ENCODE measurements at regions not wholly inside any gene's neighbourhood (a gene's known extent, or its start where the extent isn't known, plus 50 kb on each side); places are given as distances from the start of the nearest gene placed in this dataset.

DNA sequence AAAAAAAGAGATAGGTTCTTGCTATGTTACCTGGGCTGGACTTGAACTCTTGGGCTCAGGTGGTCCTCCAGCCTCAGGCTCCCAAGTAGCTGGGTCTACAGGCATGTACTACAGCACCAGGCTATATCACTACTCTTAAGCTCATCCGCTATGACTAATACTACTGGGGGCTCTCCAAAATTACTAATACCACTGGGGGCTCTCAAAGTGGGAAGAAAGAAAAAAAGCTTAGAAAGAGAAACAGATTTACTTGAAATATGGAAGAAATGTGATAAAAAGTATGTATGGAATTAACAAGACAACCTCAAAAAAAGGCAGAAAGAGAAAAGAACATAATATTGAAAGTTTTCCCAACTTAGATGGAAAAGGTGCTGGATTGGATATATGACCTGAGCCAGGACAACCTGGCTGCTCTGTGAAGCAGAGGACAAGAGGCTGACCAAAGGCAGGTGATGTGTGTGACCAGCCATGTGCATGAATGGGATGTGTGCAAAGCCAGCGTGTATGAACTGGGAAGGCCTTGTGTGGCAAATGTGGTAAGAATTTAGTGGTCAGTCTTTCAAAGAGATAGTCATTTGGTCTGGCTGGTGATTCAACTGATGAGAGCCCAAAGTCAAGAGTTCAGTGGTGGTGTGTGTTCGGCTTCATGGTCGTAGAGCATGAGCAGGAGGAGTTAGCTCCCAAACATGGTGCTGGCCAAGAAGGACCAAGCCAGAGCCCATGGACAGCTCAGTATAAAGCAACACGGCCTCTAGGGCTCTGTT lies 232.4 kb upstream of the KLF14 start:
- no peak for DNase-seq (ENCODE audit: low spot score)

DNA sequence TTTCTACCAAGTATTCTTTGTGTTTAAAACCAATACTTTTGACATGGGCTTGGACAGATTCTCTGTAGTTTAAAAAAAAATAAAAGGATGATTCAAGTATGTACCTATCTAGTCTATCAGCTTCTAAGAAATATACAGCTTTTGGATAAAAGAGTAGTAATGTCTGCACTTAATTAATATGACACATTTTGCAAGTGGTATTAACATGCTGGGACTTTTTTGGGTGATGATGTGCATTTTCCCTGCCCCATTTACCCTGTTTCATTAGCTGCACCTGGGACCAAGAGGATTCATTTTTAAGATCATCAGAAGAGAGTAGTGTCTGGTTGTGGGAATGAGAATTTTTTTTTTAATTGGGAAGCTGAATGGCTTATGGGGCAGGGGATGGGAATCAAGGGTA lies 236.2 kb upstream of the KLF14 start:
- no peak for DNase-seq (ENCODE audit: low spot score)

DNA sequence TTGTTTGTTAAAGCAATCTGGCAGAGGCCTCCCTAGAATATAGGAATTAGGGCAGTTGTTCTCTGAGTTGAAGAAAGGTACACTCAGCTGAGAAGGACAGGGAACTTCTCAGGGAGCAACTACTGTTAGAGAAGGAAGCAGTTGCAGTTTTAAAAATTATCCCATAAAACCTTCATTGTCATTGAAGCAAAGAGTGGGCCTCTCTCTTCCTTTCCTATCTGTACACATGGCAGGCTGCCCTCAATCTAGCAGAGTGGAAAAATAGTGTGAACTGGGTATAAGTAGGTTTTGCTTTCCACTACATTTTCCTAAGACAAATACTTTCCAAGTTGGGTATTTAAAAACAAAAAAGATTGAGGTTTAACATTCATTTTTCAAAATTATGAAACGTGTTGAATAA lies 236.7 kb upstream of the KLF14 start:
- no peak for DNase-seq (ENCODE audit: low spot score)

DNA sequence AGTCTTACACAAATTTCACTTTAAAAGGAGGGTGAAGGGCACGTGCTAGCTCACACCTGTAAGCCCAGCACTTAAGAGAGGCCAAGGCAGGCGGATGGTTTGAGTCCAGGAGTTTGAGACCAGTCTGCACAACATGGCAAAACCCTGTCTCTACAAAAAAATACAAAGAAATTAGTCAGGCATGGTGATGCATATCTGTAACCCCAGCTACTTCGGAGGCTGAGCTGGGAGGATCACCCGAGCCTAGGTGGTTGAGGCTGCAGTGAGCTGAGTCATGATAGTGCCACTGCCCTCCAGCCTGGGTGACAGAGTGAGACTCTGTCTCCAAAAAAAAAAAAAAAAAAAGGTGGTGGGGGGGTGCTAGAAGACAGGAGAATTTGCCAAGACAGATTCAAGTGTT lies 237.3 kb upstream of the KLF14 start:
- no peak for DNase-seq (ENCODE audit: low spot score)

DNA sequence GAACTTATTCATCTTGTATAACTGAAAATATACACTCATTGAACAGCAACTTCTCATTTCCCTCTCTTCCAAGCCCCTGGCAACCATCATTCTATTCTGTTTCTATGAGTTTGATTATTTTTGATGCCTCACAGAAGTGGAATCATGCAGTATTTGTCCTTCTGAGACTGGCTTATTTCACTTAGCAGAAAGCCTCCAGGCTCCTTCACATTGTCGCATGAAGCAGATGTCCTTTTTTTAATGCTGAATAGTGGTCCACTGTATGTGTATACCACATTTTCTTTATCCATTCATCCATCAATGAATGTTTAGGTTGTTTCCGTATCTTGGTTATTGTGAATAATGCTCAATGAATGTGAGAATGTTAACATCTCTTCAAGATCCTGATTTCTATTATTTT lies 238.2 kb upstream of the KLF14 start:
- DNase-seq (ENCODE audit: low spot score): no peak

DNA sequence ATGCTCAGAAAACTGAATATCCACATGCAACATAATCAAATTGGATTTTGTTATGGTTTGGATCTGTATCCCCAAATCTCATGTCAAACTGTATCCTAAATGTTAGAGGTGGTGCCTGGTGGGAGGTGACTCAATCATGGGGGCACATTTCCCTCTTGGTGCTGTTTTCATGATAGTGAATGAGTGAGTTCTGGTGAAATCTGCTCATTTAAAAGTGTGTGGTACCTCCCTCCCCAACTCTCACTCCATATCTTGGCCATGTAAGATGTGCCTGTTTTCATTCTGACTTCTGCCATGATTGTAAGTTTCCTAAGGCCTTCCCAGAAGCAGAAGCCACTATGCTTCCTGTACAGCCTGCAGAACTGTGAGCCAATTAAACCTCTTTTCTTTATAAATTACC lies 239.6 kb upstream of the KLF14 start:
- no peak for DNase-seq (ENCODE audit: low spot score)

DNA sequence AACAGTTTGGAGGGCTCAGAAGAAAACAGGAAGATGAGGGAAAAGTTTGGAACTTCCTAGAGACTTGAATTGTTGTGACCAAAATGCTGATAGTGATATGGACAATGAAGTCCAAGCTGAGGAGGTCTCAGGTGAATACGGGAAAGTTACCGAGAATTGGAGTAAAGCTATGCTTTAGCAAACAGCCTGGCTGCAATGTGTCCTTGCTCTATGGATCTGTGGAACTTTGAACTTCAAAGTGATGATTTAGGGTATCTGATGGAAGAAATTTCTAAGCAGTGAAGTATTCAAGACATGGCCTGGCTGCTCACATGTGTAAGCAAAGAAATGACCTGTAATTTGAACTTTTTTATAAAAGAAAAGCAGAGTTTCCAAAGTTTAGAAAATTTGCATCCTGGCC lies 240.2 kb upstream of the KLF14 start:
- no peak for DNase-seq (ENCODE audit: low spot score)

DNA sequence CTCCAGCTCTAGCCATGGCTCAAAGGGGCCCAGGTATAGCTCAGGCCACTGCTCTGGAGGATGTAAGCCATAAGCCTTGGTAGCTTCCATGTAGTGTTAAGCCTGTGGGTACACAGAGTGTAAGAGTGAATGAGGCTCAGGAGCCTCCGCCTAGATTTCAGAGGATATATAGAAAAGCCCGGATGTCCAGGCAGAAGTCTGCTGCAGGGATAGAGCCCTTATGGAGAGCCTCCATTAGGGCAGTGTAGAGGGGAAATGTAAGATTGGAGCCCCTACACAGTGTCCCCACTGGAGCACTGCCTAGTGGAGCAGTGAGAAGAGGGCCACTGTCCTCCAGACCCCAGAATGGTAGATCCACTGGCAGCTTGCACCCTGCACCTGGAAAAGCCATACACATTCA lies 240.8 kb upstream of the KLF14 start:
- no peak for DNase-seq (ENCODE audit: low spot score)

DNA sequence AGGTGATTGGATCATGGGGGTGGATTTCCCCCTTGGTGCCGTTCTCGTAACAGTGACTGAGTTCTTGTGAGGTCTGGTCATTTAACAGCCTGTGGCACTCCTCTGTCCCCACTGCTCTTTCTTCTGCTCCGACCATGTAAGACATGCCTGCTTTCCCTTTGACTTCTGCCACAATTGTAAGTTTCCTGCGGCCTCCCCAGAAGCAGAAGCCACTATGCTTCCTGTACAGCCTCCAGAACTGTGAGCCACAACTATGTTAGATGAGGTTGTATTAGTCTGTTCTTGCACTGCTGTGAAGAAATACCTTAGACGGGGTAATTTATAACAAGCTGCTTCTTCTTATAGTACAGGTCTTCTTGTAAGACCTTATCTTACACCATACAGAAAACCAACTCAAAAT lies 241.7 kb upstream of the KLF14 start:
- no peak for DNase-seq (ENCODE audit: low spot score)

DNA sequence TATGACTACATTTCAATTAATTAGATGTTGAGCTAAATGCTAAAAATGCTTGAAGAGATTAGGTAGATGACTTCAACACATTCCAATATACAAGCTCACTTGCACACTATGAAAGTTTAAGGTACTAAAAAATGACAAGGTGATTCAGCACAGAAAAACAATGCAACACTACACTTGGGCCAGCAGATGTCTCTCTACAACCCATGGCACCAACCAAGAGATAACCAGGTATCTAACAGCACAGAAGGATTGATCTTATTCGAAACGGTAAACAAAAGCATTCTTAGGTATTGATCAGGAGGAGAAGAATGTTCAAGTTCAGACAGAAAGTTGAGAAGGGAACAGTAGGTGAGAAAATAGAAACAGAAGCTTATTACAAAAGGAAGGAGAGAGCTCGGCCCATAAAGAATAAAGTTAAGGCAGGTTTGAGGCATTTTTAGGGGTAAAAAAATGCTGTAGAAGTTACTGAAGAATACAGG lies 248.2 kb upstream of the KLF14 start:
- no peak for DNase-seq (ENCODE audit: low spot score)

DNA sequence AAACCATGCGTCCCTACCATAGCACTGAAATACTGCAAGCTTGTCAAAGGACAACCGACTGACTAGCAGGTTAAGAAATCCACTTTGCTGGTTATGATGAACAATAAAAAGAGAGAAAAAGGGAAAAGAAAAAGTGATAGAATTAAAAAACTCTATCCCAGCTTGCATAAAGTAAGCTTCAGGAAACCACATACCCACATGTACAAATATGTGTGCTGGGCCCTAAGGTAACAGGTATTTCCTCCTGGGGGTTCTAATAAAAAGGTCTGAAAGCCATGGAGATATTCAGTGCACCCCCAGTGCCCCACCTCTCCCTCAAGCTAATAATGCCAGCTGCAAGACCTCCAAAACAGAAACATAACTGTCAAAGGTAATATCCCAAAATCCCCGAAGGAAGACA lies 248.6 kb upstream of the KLF14 start:
- no peak for DNase-seq (ENCODE audit: low spot score)

DNA sequence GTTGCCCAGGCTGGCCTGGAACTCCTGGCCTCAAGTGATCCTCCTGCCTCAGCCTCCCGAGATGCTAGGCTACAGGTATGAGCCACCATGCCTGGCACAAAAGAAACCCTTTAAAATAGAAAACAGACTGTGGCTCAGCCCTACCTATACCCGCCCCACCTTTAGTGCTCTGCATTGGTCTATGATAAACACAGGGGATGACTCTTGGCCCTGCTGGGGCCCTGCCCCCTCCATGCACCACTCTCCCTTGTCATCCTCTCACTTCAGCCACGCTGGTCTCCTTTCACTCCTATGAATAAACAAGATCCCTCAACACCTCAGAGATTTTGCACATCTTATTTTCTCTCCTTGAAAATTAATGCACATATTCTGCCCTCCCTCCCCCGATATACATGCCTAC lies 251.4 kb upstream of the KLF14 start:
- DNase-seq (ENCODE audit: low spot score): no peak

DNA sequence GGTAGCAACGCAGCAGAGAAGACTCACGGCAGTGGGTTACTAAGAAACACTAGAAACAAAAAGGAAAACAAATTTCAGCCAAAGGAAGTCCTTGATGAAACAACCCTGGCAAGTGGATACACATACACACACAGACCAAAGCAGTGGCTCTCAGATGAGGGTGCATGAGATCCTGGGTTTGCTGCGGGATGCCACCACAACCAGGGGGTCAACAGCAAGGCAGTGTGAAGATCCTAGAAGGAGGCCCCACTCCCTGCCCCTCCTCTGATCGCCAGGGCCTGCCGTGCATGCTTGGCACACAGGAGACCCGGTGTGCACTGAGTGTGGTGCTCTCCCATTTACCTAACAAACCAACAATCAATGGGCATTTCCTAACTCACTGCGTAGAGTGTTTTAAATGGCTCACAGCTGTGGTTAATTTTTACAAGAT lies 252.3 kb upstream of the KLF14 start:
- no peak for DNase-seq (ENCODE audit: low spot score)

DNA sequence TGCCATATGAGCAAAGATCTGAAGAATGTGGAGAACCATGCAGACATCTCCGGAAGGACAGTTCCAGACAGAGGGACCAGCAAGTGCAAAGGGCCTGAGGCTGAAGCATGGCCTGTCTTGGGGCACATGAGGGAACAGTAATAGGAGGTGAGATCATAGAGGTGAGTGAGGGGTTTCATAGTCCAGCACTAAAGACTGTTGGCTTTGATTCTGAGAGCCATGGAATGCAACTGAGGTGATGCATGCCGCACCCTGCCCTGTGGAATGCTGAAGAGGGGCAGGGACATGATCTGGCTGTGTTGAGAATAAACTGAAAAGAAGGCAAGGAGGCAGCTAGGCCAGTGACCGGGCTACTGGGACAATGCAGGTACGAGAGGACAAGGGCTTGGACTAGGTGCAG lies 253.1 kb upstream of the KLF14 start:
- DNase-seq (ENCODE audit: low spot score): no peak

DNA sequence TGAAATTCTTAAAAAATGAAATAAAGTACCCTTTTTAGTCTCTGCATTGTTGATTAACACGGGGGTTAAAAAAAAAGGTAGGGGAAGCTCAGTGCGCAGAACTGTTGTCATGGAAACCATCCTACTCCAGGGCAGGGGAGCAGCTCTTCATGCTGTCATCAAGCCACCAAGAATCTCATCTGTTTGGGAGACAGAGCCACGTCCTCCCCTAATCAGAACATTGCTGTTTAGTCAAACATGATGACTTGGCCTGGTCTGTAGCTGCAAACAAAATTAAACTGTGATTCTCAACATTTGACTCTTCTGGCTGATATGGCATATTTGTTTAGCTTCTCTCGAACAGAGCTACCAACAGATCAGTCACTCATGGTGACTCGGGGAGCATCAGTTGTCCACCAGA lies 254.4 kb upstream of the KLF14 start:
- no peak for DNase-seq (ENCODE audit: low spot score)

DNA sequence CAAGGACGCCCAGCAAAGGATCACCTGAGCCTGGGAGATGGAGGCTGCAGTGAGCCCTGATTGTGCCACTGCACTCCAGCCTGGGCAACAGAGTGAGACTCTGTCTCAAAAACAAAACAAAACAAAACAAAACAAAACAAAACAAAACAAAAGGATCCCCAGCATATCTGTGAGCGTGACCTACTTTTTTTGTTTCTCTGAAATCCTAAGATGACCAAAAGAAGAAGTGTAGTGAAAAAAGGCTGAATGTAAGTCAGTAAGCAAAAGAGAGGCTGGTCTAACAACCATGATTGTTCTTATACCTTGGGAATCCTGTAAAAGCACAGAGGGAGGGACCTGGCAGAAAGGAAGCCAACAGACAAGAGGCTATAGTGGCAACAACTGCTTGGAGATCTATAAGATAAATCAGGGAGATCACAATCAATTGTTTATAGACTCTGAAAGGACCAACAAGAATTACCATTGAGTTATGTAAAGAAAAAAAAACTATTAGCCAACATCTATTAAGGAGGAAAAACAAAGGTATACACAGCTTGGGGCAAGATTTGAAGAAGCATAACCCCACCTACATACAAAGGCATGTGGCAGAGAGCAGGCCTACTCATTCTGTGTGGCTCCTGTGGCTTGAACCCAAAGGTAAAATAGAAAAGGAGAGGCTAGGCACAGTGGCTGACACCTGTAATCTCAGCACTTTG lies 255.2 kb upstream of the KLF14 start:
- DNase-seq (ENCODE audit: low spot score): no peak

DNA sequence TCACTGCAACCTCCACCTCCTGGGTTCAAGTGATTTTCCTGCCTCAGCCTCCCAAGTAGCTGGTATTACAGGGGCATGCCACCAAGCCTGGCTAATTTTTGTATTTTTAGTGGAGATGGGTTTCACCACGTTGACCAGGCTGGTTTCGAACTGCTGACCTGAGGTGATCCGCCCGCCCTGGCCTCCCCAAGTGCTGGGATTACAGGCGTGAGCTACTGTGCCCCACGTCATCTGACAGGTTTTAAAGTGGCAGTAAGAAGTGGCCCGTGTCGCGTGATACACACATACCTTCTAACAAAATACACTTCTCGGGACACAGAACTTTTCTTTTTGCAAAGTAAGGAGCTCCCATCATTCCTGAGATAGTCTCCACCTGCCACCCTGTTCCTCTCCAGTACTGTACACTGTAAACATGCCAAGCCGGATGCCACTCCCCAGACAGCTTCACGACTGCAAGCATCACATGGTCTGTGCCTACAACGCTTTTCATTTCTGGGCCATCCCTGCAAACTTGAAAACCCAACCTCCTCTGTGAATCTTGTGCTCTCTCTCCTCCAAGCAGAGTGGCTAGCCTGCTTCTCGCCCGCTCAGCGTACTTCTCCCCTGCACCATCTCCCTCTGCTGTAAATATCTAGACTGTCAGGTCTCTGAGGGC lies 256.3 kb upstream of the KLF14 start:
- no peak for DNase-seq (ENCODE audit: low spot score)

DNA sequence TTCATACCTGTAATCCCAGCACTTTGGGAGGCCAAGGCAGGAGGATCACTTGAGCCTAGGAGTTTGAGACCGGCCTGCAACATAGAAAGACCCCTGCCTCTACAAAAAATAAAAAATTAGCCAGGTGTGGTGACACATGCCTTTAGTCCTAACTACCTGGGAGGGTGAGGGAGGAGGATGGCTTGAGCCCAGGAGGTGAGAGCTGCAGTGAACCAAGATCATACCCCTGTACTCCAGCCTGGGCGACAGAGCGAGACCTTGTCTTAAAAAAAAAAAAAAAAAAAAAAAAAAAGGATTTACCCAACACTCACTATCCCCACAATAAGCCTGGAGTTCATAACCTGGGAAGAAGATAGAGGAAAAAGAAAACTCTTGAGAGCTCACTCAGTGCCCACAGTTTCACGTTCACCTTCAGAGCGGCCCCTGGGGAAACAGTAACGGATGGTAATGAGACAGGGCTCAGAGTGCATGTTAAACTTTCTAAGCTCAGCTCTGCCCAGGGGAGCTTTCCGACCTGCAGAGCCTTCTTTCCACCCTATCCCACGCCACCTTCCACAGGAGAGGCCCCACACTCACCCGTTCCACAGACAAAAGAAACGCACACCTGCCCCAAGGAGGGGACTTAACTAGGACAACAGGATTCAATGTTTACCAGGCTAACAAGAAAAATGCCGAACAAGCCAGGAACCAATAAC lies 259.8 kb upstream of the KLF14 start:
- no peak for DNase-seq (ENCODE audit: low spot score)

DNA sequence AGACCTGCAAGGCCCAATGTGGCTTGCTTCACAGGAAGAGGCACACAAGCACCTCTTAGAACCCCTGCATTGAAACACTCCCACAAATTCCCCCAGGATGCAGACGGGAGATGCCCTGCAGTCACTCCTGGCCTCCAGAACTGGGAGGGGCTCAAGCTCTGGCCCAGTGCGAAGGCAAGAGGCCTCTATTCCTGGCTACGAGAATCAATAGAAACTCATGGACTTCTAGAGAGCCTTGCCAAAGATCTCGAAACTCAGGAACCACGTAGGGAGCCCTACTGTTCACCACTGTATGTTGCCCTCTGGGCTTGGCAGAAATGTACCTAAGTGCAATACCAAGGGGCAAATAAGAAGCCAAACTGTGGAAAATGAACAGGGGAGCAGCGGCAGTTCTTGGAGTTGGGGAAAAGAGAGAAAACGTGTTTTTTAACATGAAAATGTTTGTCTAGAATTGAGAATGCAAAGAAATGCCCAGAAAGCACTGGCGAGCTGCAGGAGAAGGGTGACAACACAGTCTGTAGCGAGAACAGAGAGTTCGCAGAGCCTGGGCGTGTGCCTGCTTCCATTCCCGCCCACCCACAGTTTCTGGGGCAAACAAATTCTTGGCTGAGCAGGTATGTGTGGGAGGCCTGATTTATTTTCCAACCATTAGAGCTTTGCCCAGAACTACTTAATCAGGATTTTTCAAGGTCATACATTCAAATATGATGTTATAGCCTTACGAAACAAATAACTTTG lies 260.5 kb upstream of the KLF14 start:
- DNase-seq (ENCODE audit: low spot score): no peak

DNA sequence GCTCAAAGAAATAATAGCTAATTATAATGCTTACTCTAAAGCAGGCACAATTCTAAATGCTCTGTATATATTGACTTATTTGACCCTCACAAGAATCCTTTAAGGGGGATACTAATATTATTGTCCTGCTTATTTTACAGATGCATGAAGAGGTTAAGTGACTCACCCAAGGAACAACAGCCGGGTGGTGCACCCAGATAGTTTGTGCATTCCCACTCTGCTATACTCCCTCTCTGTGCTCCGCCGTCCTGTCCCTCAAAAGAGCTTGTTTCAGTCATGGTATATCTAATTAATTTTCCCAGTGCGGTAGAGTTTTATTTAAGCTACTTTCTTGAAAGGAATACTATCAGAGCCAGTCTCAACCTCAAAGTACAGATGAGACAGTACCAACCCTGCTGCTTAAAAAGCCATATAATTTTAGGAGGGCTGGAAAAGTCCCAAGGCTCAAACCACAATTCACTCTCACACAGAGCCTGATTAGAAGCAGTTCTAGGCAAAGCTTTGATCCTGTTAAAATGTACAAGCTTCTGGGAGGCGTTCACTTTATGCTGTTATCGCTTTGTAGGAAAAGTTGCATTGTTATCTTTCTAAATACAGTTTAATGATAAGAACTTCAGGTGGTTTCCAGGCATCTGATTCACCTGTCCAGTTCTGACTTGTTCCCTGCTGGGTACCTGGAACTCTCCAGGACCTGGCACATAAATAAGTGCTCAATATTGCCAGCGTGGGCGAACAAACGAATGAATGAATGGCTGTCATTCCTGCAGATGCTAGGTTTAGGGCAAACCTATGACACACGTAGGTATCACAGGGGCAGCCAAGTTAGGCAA lies 261.5 kb upstream of the KLF14 start:
- DNase-seq (ENCODE audit: low spot score): no peak

Measured in A172 (cell line).